Activated CD8-positive, alpha-beta T cell treated with anti-CD3 and anti-CD28 coated beads for 36 hours (primary cell): ENCODE measurements at regions not wholly inside any gene's neighbourhood (a gene's known extent, or its start where the extent isn't known, plus 50 kb on each side); places are given as distances from the start of the nearest gene placed in this dataset.

Experiments used
- ATAC-seq: fragments of 200-7000 bp; cut with Tn5 transposase; one replicate; pipeline ENCODE4 v1.10.0; 2021; ENCODE audit warnings: mild to moderate bottlenecking, moderate library complexity
- CTCF ChIA-PET: fragments of 350-600 bp; sonication (Branson Sonifier 250); formaldehyde crosslinking; loops from one replicate; lab custom pipeline; 2021; ENCODE audit warnings: antibody characterized with exemption; lab: Charles Lee
- POLR2A ChIA-PET: fragments of 350-600 bp; sonication (Branson Sonifier 250); formaldehyde crosslinking; loops from one replicate; lab custom pipeline; 2021; ENCODE audit warnings: antibody characterized with exemption; lab: Charles Lee
- DNase-seq: peaks from one replicate; pipeline ENCODE4 v3.0.0-alpha.2; 2020
- H3K27ac Mint-ChIP-seq: one replicate; pipeline ENCODE4 v1.8.0; 2021; ENCODE audit warnings: mild to moderate bottlenecking, mixed read lengths
- H3K27me3 Mint-ChIP-seq: one replicate; pipeline ENCODE4 v1.8.0; 2021; ENCODE audit warnings: mixed read lengths
- H3K36me3 Mint-ChIP-seq: one replicate; pipeline ENCODE4 v1.8.0; 2021; ENCODE audit warnings: low read depth, mixed read lengths
- H3K4me1 Mint-ChIP-seq: one replicate; pipeline ENCODE4 v1.8.0; 2021; ENCODE audit warnings: low read depth, mixed read lengths
- H3K4me3 Mint-ChIP-seq: one replicate; pipeline ENCODE4 v1.8.0; 2021; ENCODE audit warnings: mild to moderate bottlenecking, moderate library complexity, mixed read lengths
- H3K9me3 Mint-ChIP-seq: one replicate; pipeline ENCODE4 v1.8.0; 2021; ENCODE audit warnings: mixed read lengths
- CTCF ChIP-seq: fragments of 200-600 bp; IDR thresholded peaks from one replicate; pipeline ENCODE4 v1.8.0; 2022; ENCODE audit warnings: antibody characterized with exemption, mild to moderate bottlenecking
- intact Hi-C: fragments of 100-400 bp; cut with micrococcal nuclease; formaldehyde crosslinking; loops from one replicate; pipeline ENCODE4 v1.10.0; 2022

- Mint-ChIP-seq H3K36me3 (no peaks in the 10 kb centered on the region), H3K27ac (no peak overlapping the region), H3K9me3 (no peaks in the 10 kb centered on the region), H3K4me3 (no peak overlapping the region), H3K27me3 (no peaks in the 10 kb centered on the region), H3K4me1 (no peaks in the 10 kb centered on the region)
- TF ChIP-seq CTCF: no peak
- CTCF ChIA-PET: no interaction called here
- intact Hi-C loops: no loop called here
- ATAC-seq: no peak
- DNase-seq: no peak
- POLR2A ChIA-PET: no interaction called here
These were observed 1556.8 kb upstream of the SLC39A10 start for GRCh38 chr2:194100201-194100600.

GRCh38 chr2:194096402-194096801, 1560.6 kb upstream of the SLC39A10 start:
- no peaks in the 10 kb centered on the region for H3K27me3 Mint-ChIP-seq
- H3K36me3 Mint-ChIP-seq: no peaks in the 10 kb centered on the region
- intact Hi-C loops: no loop called here
- DNase-seq: no peak
- TF ChIP-seq CTCF: no peak
- no peaks in the 10 kb centered on the region for H3K9me3 Mint-ChIP-seq
- H3K4me1 Mint-ChIP-seq: no peaks in the 10 kb centered on the region
- no peak overlapping the region for H3K27ac Mint-ChIP-seq
- POLR2A ChIA-PET: no interaction called here
- no peak for ATAC-seq
- CTCF ChIA-PET: no interaction called here
- no peak overlapping the region for H3K4me3 Mint-ChIP-seq

GRCh38 chr2:194095359-194095758, 1561.7 kb upstream of the SLC39A10 start:
- Mint-ChIP-seq H3K27me3 (no peaks in the 10 kb centered on the region), H3K4me1 (no peaks in the 10 kb centered on the region), H3K9me3 (no peaks in the 10 kb centered on the region), H3K27ac (no peak overlapping the region), H3K4me3 (no peak overlapping the region), H3K36me3 (no peaks in the 10 kb centered on the region)
- POLR2A ChIA-PET: no interaction called here
- no peak for ATAC-seq
- intact Hi-C loops: no loop called here
- no peak for TF ChIP-seq CTCF
- DNase-seq: no peak
- CTCF ChIA-PET: no interaction called here

GRCh38 chr2:194090251-194090905, 1566.6 kb upstream of the SLC39A10 start:
- Mint-ChIP-seq H3K9me3 (no peaks in the 10 kb centered on the region), H3K27ac (no peak overlapping the region), H3K4me1 (no peaks in the 10 kb centered on the region), H3K36me3 (no peaks in the 10 kb centered on the region), H3K4me3 (no peak overlapping the region), H3K27me3 (no peaks in the 10 kb centered on the region)
- DNase-seq (no peak), ATAC-seq (no peak)
- intact Hi-C loops: no loop called here
- no peak for TF ChIP-seq CTCF
- ChIA-PET POLR2A (no interaction called here), CTCF (no interaction called here)

- H3K4me1 Mint-ChIP-seq: no peaks in the 10 kb centered on the region
- TF ChIP-seq CTCF: no peak
- no peak for ATAC-seq
- no peaks in the 10 kb centered on the region for H3K9me3 Mint-ChIP-seq
- no peak for DNase-seq
- H3K4me3 Mint-ChIP-seq: no peak overlapping the region
- no peak overlapping the region for H3K27ac Mint-ChIP-seq
- intact Hi-C loops: no loop called here
- H3K36me3 Mint-ChIP-seq: no peaks in the 10 kb centered on the region
- POLR2A ChIA-PET: no interaction called here
- CTCF ChIA-PET: no interaction called here
- H3K27me3 Mint-ChIP-seq: no peaks in the 10 kb centered on the region
These were observed 1569.7 kb upstream of the SLC39A10 start for GRCh38 chr2:194087089-194087958.
